SW 1271 (cell line): ENCODE measurements at regions not wholly inside any gene's neighbourhood (a gene's known extent, or its start where the extent isn't known, plus 50 kb on each side); places are given as distances from the start of the nearest gene placed in this dataset.
"Not testable (repeated sequence)": the region's sequence is repeated elsewhere in the genome, so short reads cannot be mapped to it uniquely, and the experiment has no call there.

Experiments
- DNase-seq, 2 experiments: peaks; one replicate each; lab custom pipeline; 2025; lab: John Stamatoyannopoulos, UW

GRCh38 chr2:150850641-150851040 lies 363.2 kb upstream of the RND3 start:
- DNase-seq = no peak

GRCh38 chr2:150847578-150847977 lies 360.1 kb upstream of the RND3 start:
- no peak for DNase-seq

GRCh38 chr2:150846691-150847090 lies 359.2 kb upstream of the RND3 start:
- DNase-seq = no peak

- no peak for DNase-seq
Observed at GRCh38 chr2:150832686-150833085, 345.2 kb upstream of the RND3 start.

- DNase-seq = no peak
Observed at GRCh38 chr2:150824118-150824517, 336.7 kb upstream of the RND3 start.

- no peak for DNase-seq
Observed at GRCh38 chr2:150817422-150817821, 330.0 kb upstream of the RND3 start.

GRCh38 chr2:150812664-150813367 lies 325.3 kb upstream of the RND3 start:
- no peak for DNase-seq

GRCh38 chr2:150812066-150812465 lies 324.6 kb upstream of the RND3 start:
- no peak for DNase-seq

GRCh38 chr2:150811259-150811855 lies 323.9 kb upstream of the RND3 start:
- no peak for DNase-seq

- DNase-seq = no peak
Observed at GRCh38 chr2:150809103-150809502, 321.6 kb upstream of the RND3 start.

GRCh38 chr2:150806336-150806735 lies 318.9 kb upstream of the RND3 start:
- DNase-seq = no peak

GRCh38 chr2:150803689-150804398 lies 316.4 kb upstream of the RND3 start:
- DNase-seq = no peak

- DNase-seq = no peak
Observed at GRCh38 chr2:150802635-150803034, 315.2 kb upstream of the RND3 start.

- not testable (repeated sequence) for DNase-seq
Observed at GRCh38 chr2:150796236-150796635, 308.8 kb upstream of the RND3 start.

- DNase-seq = no peak
Observed at GRCh38 chr2:150792780-150793300, 305.4 kb upstream of the RND3 start.

- DNase-seq = no peak
Observed at GRCh38 chr2:150791567-150791966, 304.1 kb upstream of the RND3 start.

- no peak for DNase-seq
Observed at GRCh38 chr2:150789376-150789905, 302.0 kb upstream of the RND3 start.

GRCh38 chr2:150788426-150789140 lies 301.1 kb upstream of the RND3 start:
- no peak for DNase-seq

GRCh38 chr2:150787353-150788093 lies 300.1 kb upstream of the RND3 start:
- no peak for DNase-seq

GRCh38 chr2:150784389-150784788 lies 296.9 kb upstream of the RND3 start:
- DNase-seq = no peak

- no peak for DNase-seq
Observed at GRCh38 chr2:150783896-150784295, 296.4 kb upstream of the RND3 start.
